Neuronal stem cell (in vitro differentiated cells): ENCODE measurements at regions not wholly inside any gene's neighbourhood (a gene's known extent, or its start where the extent isn't known, plus 50 kb on each side); places are given as distances from the start of the nearest gene placed in this dataset.
"Not testable (repeated sequence)": the region's sequence is repeated elsewhere in the genome, so short reads cannot be mapped to it uniquely, and the experiment has no call there.

Experiments used
- DNase-seq: peaks from one replicate; pipeline ENCODE4 v3.0.0-alpha.2; 2013; ENCODE audit warnings: low spot score
- H2AFZ ChIP-seq: one replicate; pipeline ENCODE4 v1.6.1; 2013; ENCODE audit warnings: mild to moderate bottlenecking, low read length, inconsistent platforms
- H2AK5ac ChIP-seq: 2 replicates; pipeline ENCODE4 v1.6.1; 2013; ENCODE audit warnings: low read depth, mild to moderate bottlenecking, inconsistent platforms, low read length, moderate library complexity, mixed read lengths
- H2BK120ac ChIP-seq: 2 replicates; pipeline ENCODE4 v1.6.1; 2013; ENCODE audit warnings: low read depth, mild to moderate bottlenecking, inconsistent platforms, low read length, moderate library complexity, mixed read lengths
- H2BK12ac ChIP-seq: one replicate; pipeline ENCODE4 v1.6.1; 2013; ENCODE audit warnings: low read length, inconsistent platforms
- H2BK15ac ChIP-seq: 2 replicates; pipeline ENCODE4 v1.6.1; 2013; ENCODE audit warnings: mild to moderate bottlenecking, low read length, inconsistent platforms, mixed read lengths
- H2BK5ac ChIP-seq: one replicate; pipeline ENCODE4 v1.6.1; 2013; ENCODE audit warnings: inconsistent platforms, mild to moderate bottlenecking, low read length, moderate library complexity
- H3K14ac ChIP-seq: one replicate; pipeline ENCODE4 v1.6.1; 2013; ENCODE audit warnings: low read length, inconsistent platforms
- H3K18ac ChIP-seq: 2 replicates; pipeline ENCODE4 v1.6.1; 2013; ENCODE audit warnings: low read length, inconsistent platforms
- H3K23ac ChIP-seq: 2 replicates; pipeline ENCODE4 v1.6.1; 2013; ENCODE audit warnings: low read depth, mild to moderate bottlenecking, mixed read lengths, low read length, inconsistent platforms; ENCODE audit not compliant: poor library complexity
- H3K27ac ChIP-seq: replicated peaks from 3 replicates; pipeline ENCODE4 v1.5.1; 2013; ENCODE audit warnings: low read length, inconsistent platforms
- H3K27me3 ChIP-seq, 3 experiments: 2 replicates each; pipeline ENCODE4 v1.6.1; 2013; ENCODE audit warnings: low read length in 3 of 3, mild to moderate bottlenecking in 2 of 3, inconsistent platforms in 1 of 3, low read depth in 1 of 3, mixed read lengths in 1 of 3, moderate library complexity in 1 of 3; ENCODE audit not compliant: control insufficient read depth in 3 of 3, insufficient read depth in 3 of 3
- H3K36me3 ChIP-seq, 2 donors: replicated peaks in 1 of 2; 2 replicates each; pipeline ENCODE4 v1.6.1; 2013; ENCODE audit warnings: low read length in 2 of 2; ENCODE audit not compliant: control insufficient read depth in 2 of 2, insufficient read depth in 2 of 2
- H3K4ac ChIP-seq: 2 replicates; pipeline ENCODE4 v1.6.1; 2013; ENCODE audit warnings: inconsistent platforms, mild to moderate bottlenecking, low read length, moderate library complexity
- H3K4me1 ChIP-seq, 2 donors: 1 replicate in 1 of 2; 2 replicates in 1 of 2; pipeline ENCODE4 v1.6.1; 2013; ENCODE audit warnings: low read length in 2 of 2, low read depth in 1 of 2; ENCODE audit not compliant: control insufficient read depth in 2 of 2, insufficient read depth in 1 of 2
- H3K4me2 ChIP-seq: one replicate; pipeline ENCODE4 v1.6.1; 2013; ENCODE audit warnings: mild to moderate bottlenecking, low read length, inconsistent platforms; ENCODE audit not compliant: insufficient read depth, poor library complexity, severe bottlenecking
- H3K4me3 ChIP-seq, 2 donors: 2 replicates each; pipeline ENCODE4 v1.5.1; 2013; ENCODE audit warnings: low read length in 2 of 2, mild to moderate bottlenecking in 2 of 2, inconsistent platforms in 1 of 2, moderate library complexity in 1 of 2
- H3K79me1 ChIP-seq: one replicate; pipeline ENCODE4 v1.6.1; 2013; ENCODE audit warnings: low read depth, mild to moderate bottlenecking, inconsistent platforms, low read length, moderate library complexity
- H3K9ac ChIP-seq: one replicate; pipeline ENCODE4 v1.6.1; 2013; ENCODE audit warnings: mild to moderate bottlenecking, low read depth, low read length, inconsistent platforms; ENCODE audit not compliant: poor library complexity
- H3K9me3 ChIP-seq, 2 donors: replicated peaks in 1 of 2; 2 replicates each; pipeline versions ENCODE3 to v1.6.1; 2013; ENCODE audit warnings: low read length in 2 of 2, mild to moderate bottlenecking in 2 of 2, inconsistent platforms in 1 of 2, low read depth in 1 of 2, mixed read lengths in 1 of 2, moderate library complexity in 1 of 2; ENCODE audit not compliant: control insufficient read depth in 2 of 2, insufficient read depth in 1 of 2
- H4K8ac ChIP-seq: one replicate; pipeline ENCODE4 v1.6.1; 2013; ENCODE audit warnings: low read depth, mild to moderate bottlenecking, inconsistent platforms, low read length, moderate library complexity
- H4K91ac ChIP-seq: one replicate; pipeline ENCODE4 v1.6.1; 2013; ENCODE audit warnings: low read length, low read depth, mild to moderate bottlenecking, inconsistent platforms; ENCODE audit not compliant: poor library complexity
- WGBS, 2 donors: extraction: QIAGEN DNeasy Blood & Tissue Kit; methylation state at CpG; one replicate each; pipeline ENCODE4 v1.1.7; 2013; ENCODE audit warnings: missing lambda C conversion rate in 2 of 2, mixed read lengths in 1 of 2; ENCODE audit not compliant: insufficient read length in 2 of 2, insufficient replicate concordance in 1 of 2; ENCODE audit errors: extremely low coverage in 2 of 2; 5-methylcytosine and 5-hydroxymethylcytosine counted together

GRCh38 chr6:105867821-105868220 lies 218.3 kb upstream of the PRDM1 start:
- no peaks in the 10 kb centered on the region for H3K27me3 ChIP-seq
- peaks cover 0 to 1% of the 10 kb centered on the region in 2 donors for H3K4me1 ChIP-seq
- H2AK5ac ChIP-seq = no peak overlapping the region
- H3K4me3 ChIP-seq = no peak overlapping the region
- H2BK120ac ChIP-seq = no peak overlapping the region
- H2AFZ ChIP-seq = no peak overlapping the region
- no peak overlapping the region for H3K23ac ChIP-seq
- no peak overlapping the region for H3K4me2 ChIP-seq
- no peak for DNase-seq
- no peaks in the 10 kb centered on the region for H3K9me3 ChIP-seq
- no peak overlapping the region for H2BK12ac ChIP-seq
- H3K9ac ChIP-seq = no peak overlapping the region
- no peak overlapping the region for H3K18ac ChIP-seq
- no peak overlapping the region for H3K4ac ChIP-seq
- no peak overlapping the region for H2BK5ac ChIP-seq
- no peak overlapping the region for H3K14ac ChIP-seq
- H2BK15ac ChIP-seq = no peak overlapping the region
- no peak overlapping the region for H4K8ac ChIP-seq
- H4K91ac ChIP-seq = no peak overlapping the region
- no CpG with 5 or more reads among the region's 2 CpGs for WGBS, 2 donors
- no peaks in the 10 kb centered on the region for H3K79me1 ChIP-seq
- H3K36me3 ChIP-seq = no peaks in the 10 kb centered on the region
- H3K27ac ChIP-seq = no peak overlapping the region

GRCh38 chr6:105867277-105867676 lies 218.9 kb upstream of the PRDM1 start:
- H4K91ac ChIP-seq = no peak overlapping the region
- H3K4me3 ChIP-seq = no peak overlapping the region
- no peak overlapping the region for H2BK5ac ChIP-seq
- H3K9ac ChIP-seq = no peak overlapping the region
- no peaks in the 10 kb centered on the region for H3K79me1 ChIP-seq
- DNase-seq = no peak
- no peak overlapping the region for H2BK120ac ChIP-seq
- H3K18ac ChIP-seq = no peak overlapping the region
- H2BK12ac ChIP-seq = no peak overlapping the region
- H3K9me3 ChIP-seq = no peaks in the 10 kb centered on the region
- H3K27me3 ChIP-seq = no peaks in the 10 kb centered on the region
- no peak overlapping the region for H3K23ac ChIP-seq
- no peak overlapping the region for H2BK15ac ChIP-seq
- no peak overlapping the region for H3K4me2 ChIP-seq
- no peak overlapping the region for H3K14ac ChIP-seq
- no peak overlapping the region for H4K8ac ChIP-seq
- H2AK5ac ChIP-seq = no peak overlapping the region
- H3K27ac ChIP-seq = no peak overlapping the region
- peaks cover 0 to 1% of the 10 kb centered on the region in 2 donors for H3K4me1 ChIP-seq
- no peak overlapping the region for H3K4ac ChIP-seq
- H3K36me3 ChIP-seq = no peaks in the 10 kb centered on the region
- no CpG with 5 or more reads among the region's 5 CpGs for WGBS, 2 donors
- H2AFZ ChIP-seq = no peak overlapping the region

DNA sequence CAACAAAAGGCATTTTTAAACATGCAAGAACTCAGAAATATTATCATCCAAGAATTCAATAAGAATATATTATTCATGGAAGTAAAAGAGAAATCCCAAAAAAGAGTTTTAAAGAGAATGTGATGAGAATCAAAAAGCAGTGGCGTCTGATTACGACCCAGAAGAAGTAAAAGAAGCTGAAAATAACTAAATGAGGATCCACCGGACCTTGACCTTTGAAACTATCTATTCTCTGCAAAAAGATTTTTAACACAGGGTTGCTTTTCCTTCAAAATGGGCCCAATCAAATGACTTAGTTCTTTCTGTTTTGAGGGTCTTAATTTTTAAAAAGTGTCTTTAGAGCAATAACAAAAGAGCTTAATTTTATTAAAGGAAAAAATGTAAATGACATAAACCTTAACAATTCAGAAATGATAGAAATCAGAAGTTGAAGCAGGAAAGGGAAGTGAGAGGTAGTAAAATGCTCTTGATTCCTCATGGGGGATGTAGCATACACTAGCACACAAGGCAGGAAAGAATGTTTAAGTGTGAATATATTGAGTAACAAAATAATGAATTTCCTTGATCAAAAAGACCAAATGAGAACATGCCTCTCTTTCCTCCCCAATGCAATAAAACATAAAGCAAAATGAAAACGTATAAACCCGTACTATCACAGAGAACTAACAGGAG lies 223.1 kb upstream of the PRDM1 start:
- H2BK5ac ChIP-seq = no peak overlapping the region
- no peak overlapping the region for H3K4me2 ChIP-seq
- no peak overlapping the region for H3K23ac ChIP-seq
- no peak overlapping the region for H4K8ac ChIP-seq
- no peak overlapping the region for H3K9ac ChIP-seq
- no peak overlapping the region for H3K27ac ChIP-seq
- no CpG with 5 or more reads among the region's 5 CpGs for WGBS, 2 donors
- H3K4me1 ChIP-seq = no peaks in the 10 kb centered on the region
- no peaks in the 10 kb centered on the region for H3K9me3 ChIP-seq
- DNase-seq = no peak
- no peaks in the 10 kb centered on the region for H3K36me3 ChIP-seq
- H3K18ac ChIP-seq = no peak overlapping the region
- H3K4me3 ChIP-seq = no peak overlapping the region
- H4K91ac ChIP-seq = no peak overlapping the region
- H2BK120ac ChIP-seq = no peak overlapping the region
- no peak overlapping the region for H2BK12ac ChIP-seq
- H2AFZ ChIP-seq = no peak overlapping the region
- H3K14ac ChIP-seq = no peak overlapping the region
- no peak overlapping the region for H3K4ac ChIP-seq
- no peaks in the 10 kb centered on the region for H3K79me1 ChIP-seq
- no peak overlapping the region for H2AK5ac ChIP-seq
- no peaks in the 10 kb centered on the region for H3K27me3 ChIP-seq
- no peak overlapping the region for H2BK15ac ChIP-seq

- H3K18ac ChIP-seq, H3K4me3 ChIP-seq, H3K14ac ChIP-seq, H2BK5ac ChIP-seq, H3K4me2 ChIP-seq, H3K4ac ChIP-seq, H2BK15ac ChIP-seq, H3K23ac ChIP-seq, H2BK120ac ChIP-seq, H2AFZ ChIP-seq, H3K9me3 ChIP-seq, H2BK12ac ChIP-seq, H3K4me1 ChIP-seq, H4K91ac ChIP-seq, H3K27ac ChIP-seq, H3K36me3 ChIP-seq, H3K9ac ChIP-seq, H3K79me1 ChIP-seq, DNase-seq, H2AK5ac ChIP-seq, H4K8ac ChIP-seq, H3K27me3 ChIP-seq: not testable (repeated sequence)
These were observed 225.2 kb upstream of the PRDM1 start for GRCh38 chr6:105860927-105861326.
